ENCODE measurements at regions not wholly inside any gene's neighbourhood (a gene's known extent, or its start where the extent isn't known, plus 50 kb on each side); places are given as distances from the start of the nearest gene placed in this dataset.
"Not testable (repeated sequence)": the region's sequence is repeated elsewhere in the genome, so short reads cannot be mapped to it uniquely, and the experiment has no call there.

DNA sequence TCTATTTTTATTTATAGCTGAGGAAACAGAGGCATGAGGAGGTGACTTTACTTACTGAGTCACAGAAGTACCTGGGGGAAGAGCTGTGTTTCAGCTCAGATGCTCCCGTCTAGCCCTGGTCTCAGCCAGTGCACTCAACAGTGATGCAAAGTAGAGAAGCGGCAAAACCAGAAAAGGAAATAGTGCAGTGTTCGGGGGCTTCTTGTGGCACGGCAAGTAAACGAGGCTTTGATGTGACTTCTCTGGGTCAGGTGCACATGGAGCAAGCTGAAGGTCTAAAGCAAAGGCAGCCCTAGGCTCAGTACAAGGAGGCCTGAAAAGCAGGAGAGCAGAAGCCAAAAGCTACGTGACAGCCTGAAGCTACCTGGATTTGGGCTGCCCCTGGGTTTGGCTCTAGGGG is 526.7 kb upstream of the ADAMTS16 start:
- ChIA-PET CTCF (no interaction called here), POLR2A (no interaction called here)
- TF ChIP-seq, protein P1, sequence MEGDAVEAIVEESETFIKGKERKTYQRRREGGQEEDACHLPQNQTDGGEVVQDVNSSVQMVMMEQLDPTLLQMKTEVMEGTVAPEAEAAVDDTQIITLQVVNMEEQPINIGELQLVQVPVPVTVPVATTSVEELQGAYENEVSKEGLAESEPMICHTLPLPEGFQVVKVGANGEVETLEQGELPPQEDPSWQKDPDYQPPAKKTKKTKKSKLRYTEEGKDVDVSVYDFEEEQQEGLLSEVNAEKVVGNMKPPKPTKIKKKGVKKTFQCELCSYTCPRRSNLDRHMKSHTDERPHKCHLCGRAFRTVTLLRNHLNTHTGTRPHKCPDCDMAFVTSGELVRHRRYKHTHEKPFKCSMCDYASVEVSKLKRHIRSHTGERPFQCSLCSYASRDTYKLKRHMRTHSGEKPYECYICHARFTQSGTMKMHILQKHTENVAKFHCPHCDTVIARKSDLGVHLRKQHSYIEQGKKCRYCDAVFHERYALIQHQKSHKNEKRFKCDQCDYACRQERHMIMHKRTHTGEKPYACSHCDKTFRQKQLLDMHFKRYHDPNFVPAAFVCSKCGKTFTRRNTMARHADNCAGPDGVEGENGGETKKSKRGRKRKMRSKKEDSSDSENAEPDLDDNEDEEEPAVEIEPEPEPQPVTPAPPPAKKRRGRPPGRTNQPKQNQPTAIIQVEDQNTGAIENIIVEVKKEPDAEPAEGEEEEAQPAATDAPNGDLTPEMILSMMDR (IDR thresholded peaks at IDR 0.05; ENCODE audit: insufficient read depth in 1 of 2, low read depth in 1 of 2, low read length in 1 of 2, severe bottlenecking in 1 of 2, unreplicated experiment in 1 of 2), result no peak
- Histone ChIP-seq H3K9me3 (peaks cover 5% of the 10 kb centered on the region; the same call in 1 of the 2 replicates), H3K4me1 (0 out of 2 replicates have a peak, but pooled peaks cover 6% of the 10 kb centered on the region), H3K27me3 (replicated peaks; ENCODE audit: control insufficient read depth, insufficient read depth, low read length) (no peaks in the 10 kb centered on the region), H3K4me3 (ENCODE audit: low read depth, low read length) (no peak overlapping the region), H3K36me3 (ENCODE audit: control insufficient read depth, insufficient read depth, low read length) (no peaks in the 10 kb centered on the region)
- Mint-ChIP-seq H3K4me3 (ENCODE audit: unreplicated experiment) (peak overlapping the region; percentile 18), H3K27me3 (ENCODE audit: insufficient read depth, unreplicated experiment) (no peaks in the 10 kb centered on the region), H3K27ac (ENCODE audit: unreplicated experiment) (no peak overlapping the region), H3K9me3 (ENCODE audit: unreplicated experiment) (no peaks in the 10 kb centered on the region), H3K36me3 (ENCODE audit: insufficient read depth, unreplicated experiment) (peaks cover 6% of the 10 kb centered on the region), H3K4me1 (ENCODE audit: low read depth, unreplicated experiment) (no peaks in the 10 kb centered on the region)
- no TSS peak for BruUV-seq (replicated peaks)
- no peak for DNase-seq
- intact Hi-C loops (cut with micrococcal nuclease; ENCODE audit: unreplicated experiment), result no loop called here

DNA sequence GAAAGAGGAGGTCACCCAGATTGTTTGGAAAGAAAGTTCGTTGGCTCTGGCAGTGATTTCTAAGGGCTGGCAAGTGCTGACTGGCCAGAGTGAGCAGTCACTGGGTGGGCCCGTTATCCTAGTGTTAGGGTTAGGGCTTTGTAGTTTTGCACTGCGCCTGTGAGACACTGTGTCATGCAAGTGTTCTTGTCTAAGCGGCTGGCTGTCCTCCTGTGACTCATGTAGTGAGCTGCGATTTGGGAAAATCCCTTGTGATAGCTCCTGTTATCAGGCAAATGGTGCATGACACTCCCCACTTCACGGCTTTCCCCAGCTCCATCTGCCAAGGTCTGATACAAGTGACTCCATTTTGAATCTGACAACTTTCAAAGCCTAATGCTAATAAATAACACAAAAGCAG is 526.0 kb upstream of the ADAMTS16 start:
- no peaks in the 10 kb centered on the region for H3K36me3 ChIP-seq (ENCODE audit: control insufficient read depth, insufficient read depth, low read length)
- DNase-seq, result no peak
- Mint-ChIP-seq H3K36me3 (ENCODE audit: insufficient read depth, unreplicated experiment) (peaks cover 6% of the 10 kb centered on the region), H3K27me3 (ENCODE audit: insufficient read depth, unreplicated experiment) (no peaks in the 10 kb centered on the region), H3K27ac (ENCODE audit: unreplicated experiment) (no peak overlapping the region), H3K4me3 (ENCODE audit: unreplicated experiment) (peak overlapping the region; percentile 18), H3K4me1 (ENCODE audit: low read depth, unreplicated experiment) (no peaks in the 10 kb centered on the region), H3K9me3 (ENCODE audit: unreplicated experiment) (no peaks in the 10 kb centered on the region)
- ChIA-PET POLR2A (no interaction called here), CTCF (no interaction called here)
- no peak overlapping the region for H3K4me3 ChIP-seq (ENCODE audit: low read depth, low read length)
- no peaks in the 10 kb centered on the region for H3K27me3 ChIP-seq (replicated peaks; ENCODE audit: control insufficient read depth, insufficient read depth, low read length)
- no TSS peak for BruUV-seq (replicated peaks)
- intact Hi-C loops (cut with micrococcal nuclease; ENCODE audit: unreplicated experiment), result no loop called here
- 0 out of 2 replicates have a peak, but pooled peaks cover 6% of the 10 kb centered on the region for H3K4me1 ChIP-seq
- TF ChIP-seq, protein P1 (IDR thresholded peaks at IDR 0.05; ENCODE audit: insufficient read depth in 1 of 2, low read depth in 1 of 2, low read length in 1 of 2, severe bottlenecking in 1 of 2, unreplicated experiment in 1 of 2), result no peak
- H3K9me3 ChIP-seq, result peaks cover 4% of the 10 kb centered on the region; the same call in 1 of the 2 replicates

DNA sequence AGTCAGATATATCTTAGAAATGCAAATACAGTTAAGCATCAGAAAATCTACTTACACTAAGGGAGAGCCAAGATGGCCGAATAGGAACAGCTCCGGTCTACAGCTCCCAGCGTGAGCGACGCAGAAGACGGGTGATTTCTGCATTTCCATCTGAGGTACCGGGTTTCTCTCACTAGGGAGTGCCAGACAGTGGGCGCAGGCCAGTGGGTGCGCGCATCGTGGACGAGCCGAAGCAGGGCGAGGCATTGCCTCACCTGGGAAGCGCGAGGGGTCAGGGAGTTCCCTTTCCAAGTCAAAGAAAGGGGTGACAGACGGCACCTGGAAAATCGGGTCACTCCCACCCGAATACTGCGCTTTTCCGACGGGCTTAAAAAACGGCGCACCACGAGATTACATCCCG is 524.8 kb upstream of the ADAMTS16 start:
- H3K4me1 Mint-ChIP-seq (ENCODE audit: low read depth, unreplicated experiment); POLR2A ChIA-PET; H3K9me3 ChIP-seq; intact Hi-C loops (cut with micrococcal nuclease; ENCODE audit: unreplicated experiment); H3K27me3 ChIP-seq (replicated peaks; ENCODE audit: control insufficient read depth, insufficient read depth, low read length); H3K27me3 Mint-ChIP-seq (ENCODE audit: insufficient read depth, unreplicated experiment); BruUV-seq (replicated peaks); H3K9me3 Mint-ChIP-seq (ENCODE audit: unreplicated experiment); CTCF ChIA-PET; H3K36me3 ChIP-seq (ENCODE audit: control insufficient read depth, insufficient read depth, low read length); H3K36me3 Mint-ChIP-seq (ENCODE audit: insufficient read depth, unreplicated experiment); H3K4me1 ChIP-seq: not testable (repeated sequence)
- peak overlapping the region; percentile 83 for H3K4me3 Mint-ChIP-seq (ENCODE audit: unreplicated experiment)
- H3K27ac Mint-ChIP-seq (ENCODE audit: unreplicated experiment), result peak overlapping the region; percentile 83
- H3K4me3 ChIP-seq (ENCODE audit: low read depth, low read length), result peak overlapping the region; percentile 30
- DNase-seq, result peak; percentile 59

All from Caco-2 (cell line).